H1 (cell line): ENCODE measurements at regions not wholly inside any gene's neighbourhood (a gene's known extent, or its start where the extent isn't known, plus 50 kb on each side); places are given as distances from the start of the nearest gene placed in this dataset.

Experiments used
- CBX5 ChIP-seq: fragments of 300-800, 300-1000 bp; sonication (generic); IDR thresholded peaks from 2 replicates; pipeline ENCODE4 v1.7.1; 2016; ENCODE audit warnings: antibody characterized with exemption, low read length, low read depth
- CBX8 ChIP-seq: fragments of 300-800, 300-1000 bp; sonication (generic); IDR thresholded peaks from 2 replicates; pipeline ENCODE4 v1.7.1; 2016; ENCODE audit warnings: low read depth, low read length, borderline replicate concordance
- CEBPB ChIP-seq: IDR thresholded peaks from 2 replicates; pipeline ENCODE4 v1.6.1; 2012; ENCODE audit warnings: low read depth, low read length
- CHD2 ChIP-seq: IDR thresholded peaks from 2 replicates; pipeline ENCODE4 v1.6.1; 2012; ENCODE audit warnings: low read length, improper control_type of control experiment
- KDM1A ChIP-seq: fragments of 200-600, 300-600 bp; sonication (generic); IDR thresholded peaks from 2 replicates; pipeline ENCODE4 v1.7.1; 2016; ENCODE audit warnings: mild to moderate bottlenecking, low read length, borderline replicate concordance
- RXRA ChIP-seq: IDR thresholded peaks from 2 replicates; pipeline ENCODE4 v1.6.1; 2011; ENCODE audit warnings: low read depth, mild to moderate bottlenecking, low read length, moderate library complexity; ENCODE audit not compliant: insufficient read depth
- USF2 ChIP-seq: IDR thresholded peaks from 2 replicates; pipeline ENCODE4 v1.6.1; 2011; ENCODE audit warnings: low read length, improper control_type of control experiment

DNA sequence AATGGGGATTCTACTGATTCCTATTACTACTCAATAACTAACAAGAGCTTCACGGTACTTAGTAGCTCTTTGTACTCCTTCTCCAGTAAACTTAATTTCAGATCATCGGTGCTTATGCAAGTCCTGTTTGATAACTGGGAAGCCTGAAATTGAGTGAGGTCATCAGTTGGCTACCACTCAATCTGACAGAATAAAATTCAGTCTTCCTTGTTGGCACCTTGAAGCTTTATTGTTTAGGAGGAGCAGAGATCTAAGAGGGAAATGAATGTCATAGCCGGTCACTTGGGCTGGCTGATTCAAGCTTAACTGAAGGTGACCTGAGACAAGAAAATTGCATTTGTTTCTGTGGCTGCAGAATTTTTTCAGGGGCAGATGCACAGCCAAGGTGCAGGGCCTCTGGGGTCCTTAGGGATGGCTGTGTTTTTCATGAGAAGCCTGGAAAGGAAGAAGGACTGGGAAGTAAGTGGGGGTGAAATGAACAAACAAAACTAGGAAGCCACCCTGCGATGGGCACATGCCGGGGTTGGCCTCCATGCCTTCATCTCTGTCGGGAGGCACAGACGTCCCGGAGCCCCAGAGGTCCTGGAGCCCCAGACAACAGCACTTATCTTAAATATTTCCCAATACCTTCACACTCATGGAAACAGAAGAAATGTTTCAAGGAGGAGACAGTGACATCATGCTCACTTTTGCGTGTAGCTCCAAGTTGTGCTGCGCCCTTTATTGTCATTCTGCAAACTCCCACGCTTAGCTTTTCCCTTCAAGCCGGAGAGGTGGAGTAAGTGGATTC, 85.0 kb upstream of the KIF5B start (continued):
- no peak for TF ChIP-seq USF2
- TF ChIP-seq CHD2 = no peak
- TF ChIP-seq RXRA = no peak
- TF ChIP-seq KDM1A = no peak
- TF ChIP-seq CBX5 = no peak
- no peak for TF ChIP-seq CEBPB
- no peak for TF ChIP-seq CBX8
- TF ChIP-seq, all 59 proteins: peak for 0
